Mesenchymal stem cell (in vitro differentiated cells and primary cell): ENCODE measurements at regions not wholly inside any gene's neighbourhood (a gene's known extent, or its start where the extent isn't known, plus 50 kb on each side); places are given as distances from the start of the nearest gene placed in this dataset.

Experiments used
- DNase-seq: peaks from one replicate; pipeline ENCODE4 v3.0.0-alpha.2; 2013
- H2AFZ ChIP-seq: one replicate; pipeline ENCODE4 v1.6.1; 2013; ENCODE audit warnings: low read depth, mild to moderate bottlenecking, control low read depth, inconsistent platforms, low read length, moderate library complexity
- H2AK5ac ChIP-seq: 2 replicates; pipeline ENCODE4 v1.6.1; 2013; ENCODE audit warnings: low read length, moderate library complexity, mild to moderate bottlenecking, inconsistent platforms; ENCODE audit not compliant: severe bottlenecking
- H2BK120ac ChIP-seq: one replicate; pipeline ENCODE4 v1.6.1; 2013; ENCODE audit warnings: low read depth, mild to moderate bottlenecking, inconsistent platforms, low read length, moderate library complexity
- H2BK12ac ChIP-seq, 2 experiments: one replicate each; pipeline ENCODE4 v1.6.1; 2013; ENCODE audit warnings: inconsistent platforms in 2 of 2, low read length in 2 of 2, mild to moderate bottlenecking in 2 of 2, moderate library complexity in 2 of 2, control low read depth in 1 of 2
- H2BK15ac ChIP-seq: one replicate; pipeline ENCODE4 v1.6.1; 2013; ENCODE audit warnings: mild to moderate bottlenecking, low read depth, inconsistent platforms; ENCODE audit not compliant: poor library complexity, severe bottlenecking
- H2BK5ac ChIP-seq: 2 replicates; pipeline ENCODE4 v1.6.1; 2013; ENCODE audit warnings: low read depth, mild to moderate bottlenecking, low read length, control low read depth, inconsistent platforms; ENCODE audit not compliant: poor library complexity, severe bottlenecking
- H3K14ac ChIP-seq, 2 experiments: one replicate each; pipeline ENCODE4 v1.6.1; 2013; ENCODE audit warnings: inconsistent platforms in 2 of 2, low read length in 2 of 2, control low read depth in 1 of 2, mild to moderate bottlenecking in 1 of 2, moderate library complexity in 1 of 2
- H3K18ac ChIP-seq, 2 experiments: one replicate each; pipeline ENCODE4 v1.6.1; 2013; ENCODE audit warnings: inconsistent platforms in 2 of 2, low read length in 2 of 2, control low read depth in 1 of 2, low read depth in 1 of 2, mild to moderate bottlenecking in 1 of 2
- H3K23ac ChIP-seq, 2 experiments: one replicate each; pipeline ENCODE4 v1.6.1; 2013; ENCODE audit warnings: inconsistent platforms in 2 of 2, low read length in 2 of 2, mild to moderate bottlenecking in 2 of 2, moderate library complexity in 2 of 2, control low read depth in 1 of 2
- H3K27ac ChIP-seq: 2 replicates; pipeline ENCODE4 v1.5.1; 2013; ENCODE audit warnings: mild to moderate bottlenecking, moderate library complexity, low read length, control low read depth, inconsistent platforms; ENCODE audit not compliant: poor library complexity, severe bottlenecking
- H3K27me3 ChIP-seq, 2 experiments: 2 replicates each; pipeline versions ENCODE4 v1.6.1 to v1.7.0; 2013; ENCODE audit warnings: low read length in 2 of 2, mild to moderate bottlenecking in 2 of 2, moderate library complexity in 2 of 2, control low read depth in 1 of 2, inconsistent platforms in 1 of 2; ENCODE audit not compliant: control insufficient read depth in 1 of 2, insufficient read depth in 1 of 2
- H3K36me3 ChIP-seq, 2 experiments: 2 replicates each; pipeline versions ENCODE4 v1.6.1 to v1.7.0; 2013; ENCODE audit warnings: low read length in 2 of 2, control low read depth in 1 of 2, inconsistent platforms in 1 of 2, low read depth in 1 of 2, mild to moderate bottlenecking in 1 of 2; ENCODE audit not compliant: insufficient read depth in 2 of 2, control insufficient read depth in 1 of 2
- H3K4ac ChIP-seq, 2 experiments: one replicate each; pipeline ENCODE4 v1.6.1; 2013; ENCODE audit warnings: inconsistent platforms in 2 of 2, low read length in 2 of 2, mild to moderate bottlenecking in 2 of 2, moderate library complexity in 2 of 2, control low read depth in 1 of 2, low read depth in 1 of 2
- H3K4me1 ChIP-seq: 2 replicates; pipeline ENCODE4 v1.6.1; 2013; ENCODE audit warnings: low read depth, low read length, control low read depth; ENCODE audit not compliant: control insufficient read depth, insufficient read depth
- H3K4me2 ChIP-seq: 2 replicates; pipeline ENCODE4 v1.6.1; 2013; ENCODE audit warnings: low read length, mild to moderate bottlenecking, inconsistent platforms; ENCODE audit not compliant: poor library complexity, severe bottlenecking
- H3K4me3 ChIP-seq, 2 experiments: 2 replicates each; pipeline versions ENCODE4 v1.5.1 to v1.7.0; 2013; ENCODE audit warnings: low read length in 2 of 2, mild to moderate bottlenecking in 2 of 2, control low read depth in 1 of 2, low read depth in 1 of 2; ENCODE audit not compliant: insufficient read depth in 1 of 2
- H3K79me1 ChIP-seq: replicated peaks from 2 replicates; pipeline ENCODE4 v1.6.1; 2013; ENCODE audit warnings: mild to moderate bottlenecking, control low read depth, low read length, inconsistent platforms; ENCODE audit not compliant: poor library complexity, severe bottlenecking
- H3K9ac ChIP-seq: 2 replicates; pipeline ENCODE4 v1.7.0; 2013; ENCODE audit warnings: mild to moderate bottlenecking, low read length, moderate library complexity
- H3K9me3 ChIP-seq: 2 replicates; pipeline ENCODE4 v1.7.0; 2013; ENCODE audit warnings: mild to moderate bottlenecking, low read length; ENCODE audit not compliant: control insufficient read depth
- H4K8ac ChIP-seq: one replicate; pipeline ENCODE4 v1.6.1; 2013; ENCODE audit warnings: inconsistent platforms, mild to moderate bottlenecking, low read length, moderate library complexity
- H4K91ac ChIP-seq: one replicate; pipeline ENCODE4 v1.6.1; 2013; ENCODE audit warnings: mild to moderate bottlenecking, low read length, inconsistent platforms
- WGBS: methylation state at CpG from one replicate; pipeline ENCODE4 v1.1.7; 2013; ENCODE audit warnings: mixed read lengths; 5-methylcytosine and 5-hydroxymethylcytosine counted together

DNA sequence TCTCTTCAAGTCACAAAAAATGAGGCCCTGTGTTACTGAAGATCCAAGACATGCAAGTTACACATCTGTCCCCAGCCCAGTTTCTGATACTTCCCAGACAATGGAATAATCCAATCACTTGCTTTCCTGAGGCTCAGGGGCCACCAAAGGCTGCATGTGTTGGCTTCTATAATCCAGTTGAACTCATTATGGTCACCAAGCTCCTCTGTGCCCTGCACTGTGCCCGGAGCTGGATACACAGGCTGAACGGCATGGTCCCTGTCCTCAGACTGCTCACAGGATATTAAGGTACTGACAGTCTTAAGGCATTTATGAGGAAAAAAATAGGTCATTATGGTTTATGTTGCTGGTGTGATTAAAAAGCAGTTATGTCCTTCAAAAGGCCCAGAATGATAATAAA is 117.0 kb upstream of the SYT6 start:
- H2BK15ac ChIP-seq, result no peak overlapping the region
- no peaks in the 10 kb centered on the region for H3K79me1 ChIP-seq
- H3K9me3 ChIP-seq, result no peaks in the 10 kb centered on the region
- H3K36me3 ChIP-seq, result no peaks in the 10 kb centered on the region
- no peak overlapping the region for H3K4ac ChIP-seq
- H4K91ac ChIP-seq, result no peak overlapping the region
- H3K4me2 ChIP-seq, result no peak overlapping the region
- H3K18ac ChIP-seq, result no peak overlapping the region
- no peak overlapping the region for H4K8ac ChIP-seq
- no peak overlapping the region for H2AK5ac ChIP-seq
- WGBS, result 97% methylated on average over 2 of the region's 2 CpGs
- no peak overlapping the region for H2BK120ac ChIP-seq
- no peak overlapping the region for H2BK5ac ChIP-seq
- H2BK12ac ChIP-seq, result no peak overlapping the region
- DNase-seq, result no peak
- H3K9ac ChIP-seq, result no peak overlapping the region
- H3K4me3 ChIP-seq, result no peak overlapping the region
- no peak overlapping the region for H3K27ac ChIP-seq
- H3K14ac ChIP-seq, result no peak overlapping the region
- H2AFZ ChIP-seq, result no peak overlapping the region
- no peak overlapping the region for H3K23ac ChIP-seq
- peaks cover 8 to 21% of the 10 kb centered on the region in 2 experiments for H3K27me3 ChIP-seq
- H3K4me1 ChIP-seq, result peaks cover 5% of the 10 kb centered on the region

- no peak overlapping the region for H3K27ac ChIP-seq
- peaks cover 9 to 22% of the 10 kb centered on the region in 2 experiments for H3K27me3 ChIP-seq
- H2AK5ac ChIP-seq, result no peak overlapping the region
- H2BK12ac ChIP-seq, result no peak overlapping the region
- H3K79me1 ChIP-seq, result no peaks in the 10 kb centered on the region
- no peak overlapping the region for H3K9ac ChIP-seq
- H3K9me3 ChIP-seq, result no peaks in the 10 kb centered on the region
- no peak overlapping the region for H4K8ac ChIP-seq
- H3K4me1 ChIP-seq, result peaks cover 5% of the 10 kb centered on the region
- H4K91ac ChIP-seq, result no peak overlapping the region
- H3K4me3 ChIP-seq, result no peak overlapping the region
- H3K14ac ChIP-seq, result no peak overlapping the region
- no peak overlapping the region for H2AFZ ChIP-seq
- H2BK5ac ChIP-seq, result no peak overlapping the region
- H3K18ac ChIP-seq, result no peak overlapping the region
- DNase-seq, result no peak
- no peak overlapping the region for H3K23ac ChIP-seq
- H3K4me2 ChIP-seq, result no peak overlapping the region
- no peak overlapping the region for H3K4ac ChIP-seq
- H3K36me3 ChIP-seq, result no peaks in the 10 kb centered on the region
- 60% methylated on average over 1 of the region's 2 CpGs for WGBS
- no peak overlapping the region for H2BK15ac ChIP-seq
- no peak overlapping the region for H2BK120ac ChIP-seq
These were observed 116.6 kb upstream of the SYT6 start for GRCh38 chr1:114270282-114270681.

- no peak overlapping the region for H4K8ac ChIP-seq
- H3K4ac ChIP-seq, result no peak overlapping the region
- peaks cover 5% of the 10 kb centered on the region for H3K4me1 ChIP-seq
- no peak overlapping the region for H3K27ac ChIP-seq
- H2BK12ac ChIP-seq, result no peak overlapping the region
- H2BK15ac ChIP-seq, result no peak overlapping the region
- H3K36me3 ChIP-seq, result no peaks in the 10 kb centered on the region
- H2BK5ac ChIP-seq, result no peak overlapping the region
- no peak overlapping the region for H3K18ac ChIP-seq
- no peak overlapping the region for H3K23ac ChIP-seq
- H3K4me2 ChIP-seq, result no peak overlapping the region
- no peak overlapping the region for H3K9ac ChIP-seq
- H3K79me1 ChIP-seq, result no peaks in the 10 kb centered on the region
- no peak overlapping the region for H2AFZ ChIP-seq
- no peak overlapping the region for H3K14ac ChIP-seq
- H3K4me3 ChIP-seq, result no peak overlapping the region
- no peak overlapping the region for H2BK120ac ChIP-seq
- DNase-seq, result no peak
- H4K91ac ChIP-seq, result no peak overlapping the region
- 94% methylated on average over 1 of the region's 2 CpGs for WGBS
- H3K27me3 ChIP-seq, result peaks cover 5 to 26% of the 10 kb centered on the region in 2 experiments
- no peaks in the 10 kb centered on the region for H3K9me3 ChIP-seq
- H2AK5ac ChIP-seq, result no peak overlapping the region
These were observed 115.9 kb upstream of the SYT6 start for GRCh38 chr1:114269539-114269938.

- no peak overlapping the region for H3K27ac ChIP-seq
- no peak for DNase-seq
- no peak overlapping the region for H2BK12ac ChIP-seq
- H2BK5ac ChIP-seq, result no peak overlapping the region
- H3K79me1 ChIP-seq, result no peaks in the 10 kb centered on the region
- H2BK120ac ChIP-seq, result no peak overlapping the region
- peaks cover 31 to 84% of the 10 kb centered on the region in 2 experiments for H3K27me3 ChIP-seq
- H3K9ac ChIP-seq, result no peak overlapping the region
- no peak overlapping the region for H3K4ac ChIP-seq
- peaks cover 2% of the 10 kb centered on the region for H3K4me1 ChIP-seq
- H4K8ac ChIP-seq, result no peak overlapping the region
- H3K18ac ChIP-seq, result no peak overlapping the region
- no peak overlapping the region for H2AFZ ChIP-seq
- H3K4me2 ChIP-seq, result no peak overlapping the region
- H3K14ac ChIP-seq, result no peak overlapping the region
- no peaks in the 10 kb centered on the region for H3K36me3 ChIP-seq
- H2AK5ac ChIP-seq, result no peak overlapping the region
- WGBS, result no CpG with 5 or more reads among the region's 3 CpGs
- H3K4me3 ChIP-seq, result no peak overlapping the region
- no peaks in the 10 kb centered on the region for H3K9me3 ChIP-seq
- H4K91ac ChIP-seq, result no peak overlapping the region
- no peak overlapping the region for H2BK15ac ChIP-seq
- H3K23ac ChIP-seq, result no peak overlapping the region
These were observed 109.7 kb upstream of the SYT6 start for GRCh38 chr1:114263343-114263742.
